Smooth muscle cell (in vitro differentiated cells): ENCODE measurements at regions not wholly inside any gene's neighbourhood (a gene's known extent, or its start where the extent isn't known, plus 50 kb on each side); places are given as distances from the start of the nearest gene placed in this dataset.

ENCODE experiments used
- DNase-seq: peaks from one replicate; lab custom pipeline; 2025; ENCODE audit not compliant: unreplicated experiment; lab: John Stamatoyannopoulos, UW
- H2AFZ ChIP-seq: fragments of 200-600 bp; sonication (generic); 2 replicates; pipeline ENCODE4 v1.6.0; 2016; ENCODE audit warnings: antibody characterized with exemption, low read depth, mild to moderate bottlenecking
- H3F3A ChIP-seq: fragments of 200-600 bp; sonication (generic); 2 replicates; pipeline ENCODE4 v1.6.0; 2017; ENCODE audit warnings: antibody characterized with exemption, low read depth
- H3K27ac ChIP-seq: fragments of 200-600 bp; sonication (generic); 2 replicates; pipeline ENCODE4 v1.5.1; 2016; ENCODE audit warnings: low read depth, mild to moderate bottlenecking
- H3K27me3 ChIP-seq: fragments of 200-600 bp; sonication (generic); 2 replicates; pipeline ENCODE4 v1.6.1; 2016; ENCODE audit warnings: low read depth, mild to moderate bottlenecking
- H3K36me3 ChIP-seq: fragments of 200-600 bp; sonication (generic); 2 replicates; pipeline ENCODE4 v1.5.1; 2016; ENCODE audit warnings: low read depth
- H3K4me1 ChIP-seq: fragments of 200-600 bp; sonication (generic); 2 replicates; pipeline ENCODE4 v1.5.1; 2016; ENCODE audit warnings: low read depth
- H3K4me2 ChIP-seq: fragments of 200-600 bp; sonication (generic); 2 replicates; pipeline ENCODE4 v1.6.0; 2016; ENCODE audit warnings: mild to moderate bottlenecking
- H3K4me3 ChIP-seq: fragments of 200-600 bp; sonication (generic); 2 replicates; pipeline ENCODE4 v1.5.1; 2016; ENCODE audit warnings: mild to moderate bottlenecking
- H3K79me2 ChIP-seq: fragments of 200-600 bp; sonication (generic); 2 replicates; pipeline ENCODE4 v1.6.0; 2016; ENCODE audit warnings: low read depth, mild to moderate bottlenecking
- H3K9ac ChIP-seq: fragments of 200-600 bp; sonication (generic); 2 replicates; pipeline ENCODE4 v1.6.0; 2016; ENCODE audit warnings: low read depth
- H3K9me3 ChIP-seq: fragments of 200-600 bp; sonication (generic); replicated peaks from 2 replicates; pipeline ENCODE4 v1.5.1; 2016; ENCODE audit warnings: low read depth
- H4K20me1 ChIP-seq: fragments of 200-600 bp; sonication (generic); 2 replicates; pipeline ENCODE4 v1.6.0; 2016; ENCODE audit warnings: low read depth
- CTCF ChIP-seq: fragments of 200-600 bp; sonication (generic); IDR thresholded peaks from 2 replicates; pipeline ENCODE4 v1.5.1; 2017; ENCODE audit warnings: borderline replicate concordance, mild to moderate bottlenecking, antibody characterized with exemption; ENCODE audit not compliant: insufficient read depth, poor library complexity, severe bottlenecking
- WGBS: methylation state at CpG from one replicate; pipeline ENCODE4 v1.1.7; 2016; ENCODE audit warnings: low lambda C conversion rate; 5-methylcytosine and 5-hydroxymethylcytosine counted together

- Histone ChIP-seq H3K4me1 (no peaks in the 10 kb centered on the region), H3K79me2 (no peaks in the 10 kb centered on the region), H3K4me2 (no peak overlapping the region), H2AFZ (no peak overlapping the region), H3K36me3 (no peaks in the 10 kb centered on the region), H3K9ac (no peak overlapping the region), H3K4me3 (no peak overlapping the region), H3K27me3 (no peaks in the 10 kb centered on the region), H3F3A (no peaks in the 10 kb centered on the region), H3K9me3 (no peaks in the 10 kb centered on the region), H4K20me1 (no peaks in the 10 kb centered on the region), H3K27ac (no peak overlapping the region)
- TF ChIP-seq CTCF: no peak
- 88% methylated on average over 3 of the region's 3 CpGs for WGBS
- no peak for DNase-seq
These were observed 161.6 kb downstream of the TMEM38B start for GRCh38 chr9:105855987-105856386.

GRCh38 chr9:105858006-105858690 is 163.8 kb downstream of the TMEM38B start:
- H3K4me3 ChIP-seq: no peak overlapping the region
- no peak overlapping the region for H2AFZ ChIP-seq
- WGBS: 86% methylated on average over 1 of the region's 1 CpG
- H3K36me3 ChIP-seq: no peaks in the 10 kb centered on the region
- no peaks in the 10 kb centered on the region for H4K20me1 ChIP-seq
- H3K9ac ChIP-seq: no peak overlapping the region
- no peak for DNase-seq
- no peaks in the 10 kb centered on the region for H3F3A ChIP-seq
- no peak overlapping the region for H3K4me2 ChIP-seq
- TF ChIP-seq CTCF: no peak
- H3K4me1 ChIP-seq: no peaks in the 10 kb centered on the region
- H3K27ac ChIP-seq: no peak overlapping the region
- no peaks in the 10 kb centered on the region for H3K27me3 ChIP-seq
- no peaks in the 10 kb centered on the region for H3K79me2 ChIP-seq
- H3K9me3 ChIP-seq: no peaks in the 10 kb centered on the region

GRCh38 chr9:105858877-105859276 is 164.5 kb downstream of the TMEM38B start:
- no peaks in the 10 kb centered on the region for H3K27me3 ChIP-seq
- no peaks in the 10 kb centered on the region for H3K79me2 ChIP-seq
- H3F3A ChIP-seq: no peaks in the 10 kb centered on the region
- H2AFZ ChIP-seq: no peak overlapping the region
- no peaks in the 10 kb centered on the region for H3K9me3 ChIP-seq
- no peak overlapping the region for H3K4me3 ChIP-seq
- no peak for DNase-seq
- no peaks in the 10 kb centered on the region for H4K20me1 ChIP-seq
- no peak overlapping the region for H3K9ac ChIP-seq
- H3K4me2 ChIP-seq: no peak overlapping the region
- no peaks in the 10 kb centered on the region for H3K4me1 ChIP-seq
- H3K27ac ChIP-seq: no peak overlapping the region
- H3K36me3 ChIP-seq: no peaks in the 10 kb centered on the region
- TF ChIP-seq CTCF: no peak

- DNase-seq: no peak
- Histone ChIP-seq H3F3A (no peaks in the 10 kb centered on the region), H3K79me2 (no peaks in the 10 kb centered on the region), H3K9me3 (no peaks in the 10 kb centered on the region), H3K9ac (no peak overlapping the region), H3K4me2 (peak overlapping the region; percentile 2), H3K4me1 (no peaks in the 10 kb centered on the region), H3K36me3 (no peaks in the 10 kb centered on the region), H4K20me1 (no peaks in the 10 kb centered on the region), H2AFZ (no peak overlapping the region), H3K27me3 (no peaks in the 10 kb centered on the region), H3K4me3 (no peak overlapping the region), H3K27ac (no peak overlapping the region)
- no peak for TF ChIP-seq CTCF
These were observed 165.2 kb downstream of the TMEM38B start for GRCh38 chr9:105859428-105860091.
